WTC11 (cell line): ENCODE measurements at regions not wholly inside any gene's neighbourhood (a gene's known extent, or its start where the extent isn't known, plus 50 kb on each side); places are given as distances from the start of the nearest gene placed in this dataset.

Experiments
- ATAC-seq: fragments of 200-7000 bp; cut with Tn5 transposase; 2 replicates; pipeline ENCODE4 v1.10.0; 2021; ENCODE audit warnings: mild to moderate bottlenecking, moderate library complexity
- CTCF ChIA-PET: fragments of 300-600 bp; sonication (Branson Sonifier 250); formaldehyde crosslinking; loops from one replicate; lab custom pipeline; 2021; ENCODE audit warnings: antibody characterized with exemption; lab: Charles Lee
- POLR2A ChIA-PET: fragments of 350-600 bp; sonication (Branson Sonifier 250); formaldehyde crosslinking; loops from one replicate; lab custom pipeline; 2021; ENCODE audit warnings: antibody characterized with exemption; lab: Charles Lee
- DNase-seq: peaks from one replicate; pipeline ENCODE4 v3.0.0; 2021; ENCODE audit warnings: low spot score
- H3K27ac Mint-ChIP-seq: 2 replicates; pipeline ENCODE4 v1.8.0; 2021; ENCODE audit warnings: mixed read lengths
- H3K27me3 Mint-ChIP-seq: 2 replicates; pipeline ENCODE4 v1.8.0; 2021; ENCODE audit warnings: low read depth, mild to moderate bottlenecking, moderate library complexity, mixed read lengths
- H3K36me3 Mint-ChIP-seq: 2 replicates; pipeline ENCODE4 v1.8.0; 2021; ENCODE audit warnings: mixed read lengths
- H3K4me1 Mint-ChIP-seq: 2 replicates; pipeline ENCODE4 v1.8.0; 2022; ENCODE audit warnings: mixed read lengths
- H3K4me3 Mint-ChIP-seq: 2 replicates; pipeline ENCODE4 v1.8.0; 2021; ENCODE audit warnings: mild to moderate bottlenecking, moderate library complexity, mixed read lengths
- H3K9me3 Mint-ChIP-seq: 2 replicates; pipeline ENCODE4 v1.8.0; 2021; ENCODE audit warnings: mixed read lengths
- AR ChIP-seq: fragments of 250-450 bp; sonication (Bioruptor Pico); IDR thresholded peaks from 2 replicates; pipeline ENCODE4 v1.9.0; 2021; ENCODE audit warnings: mild to moderate bottlenecking
- ATF3 ChIP-seq: sonication (generic); formaldehyde crosslinking; conservative IDR thresholded peaks from 2 replicates; pipeline ENCODE4 v1.8.1; 2022; ENCODE audit warnings: mild to moderate bottlenecking, missing genetic modification reagents
- CDX4 ChIP-seq: fragments of 250-450 bp; sonication (Bioruptor Pico); IDR thresholded peaks from 2 replicates; pipeline ENCODE4 v1.9.0; 2021; ENCODE audit warnings: moderate library complexity, mild to moderate bottlenecking, inconsistent platforms, borderline replicate concordance
- CREB1 ChIP-seq: sonication (generic); formaldehyde crosslinking; IDR thresholded peaks from 2 replicates; pipeline ENCODE4 v1.8.0; 2023; ENCODE audit warnings: mild to moderate bottlenecking, missing genetic modification reagents
- CTCF ChIP-seq: fragments of 200-600 bp; IDR thresholded peaks from 2 replicates; pipeline ENCODE4 v1.8.0; 2022; ENCODE audit warnings: antibody characterized with exemption
- E2F4 ChIP-seq: sonication (generic); formaldehyde crosslinking; IDR thresholded peaks from 2 replicates; pipeline ENCODE4 v1.8.1; 2022; ENCODE audit warnings: low read depth, mild to moderate bottlenecking, moderate library complexity, missing genetic modification reagents, borderline replicate concordance
- ERG ChIP-seq: fragments of 250-450 bp; sonication (Bioruptor Pico); IDR thresholded peaks from 2 replicates; pipeline ENCODE4 v1.8.0; 2021; ENCODE audit warnings: mild to moderate bottlenecking
- GRHL2 ChIP-seq: fragments of 250-450 bp; sonication (Bioruptor Pico); IDR thresholded peaks from 2 replicates; pipeline ENCODE4 v1.8.0; 2022; ENCODE audit warnings: mild to moderate bottlenecking, moderate library complexity; ENCODE audit not compliant: insufficient replicate concordance, severe bottlenecking
- MXD4 ChIP-seq: fragments of 250-450 bp; sonication (Bioruptor Pico); IDR thresholded peaks from 2 replicates; pipeline ENCODE4 v1.8.0; 2021; ENCODE audit warnings: mild to moderate bottlenecking, moderate library complexity, borderline replicate concordance
- NFYB ChIP-seq: sonication (generic); formaldehyde crosslinking; conservative IDR thresholded peaks from 2 replicates; pipeline ENCODE4 v1.8.0; 2022; ENCODE audit warnings: low read depth, missing genetic modification reagents
- SMAD3 ChIP-seq: sonication (generic); formaldehyde crosslinking; IDR thresholded peaks from 2 replicates; pipeline ENCODE4 v1.8.0; 2022; ENCODE audit warnings: missing genetic modification reagents, mild to moderate bottlenecking, borderline replicate concordance
- SP1 ChIP-seq: sonication (generic); formaldehyde crosslinking; conservative IDR thresholded peaks from 2 replicates; pipeline ENCODE4 v1.8.1; 2022; ENCODE audit warnings: missing genetic modification reagents
- TCF7 ChIP-seq: sonication (generic); formaldehyde crosslinking; IDR thresholded peaks from 2 replicates; pipeline ENCODE4 v1.8.0; 2022; ENCODE audit warnings: mild to moderate bottlenecking, low read depth, missing genetic modification reagents, moderate library complexity
- USF1 ChIP-seq: sonication (generic); formaldehyde crosslinking; IDR thresholded peaks from 2 replicates; pipeline ENCODE4 v1.8.0; 2022; ENCODE audit warnings: mild to moderate bottlenecking, missing genetic modification reagents
- ZBTB43 ChIP-seq: sonication (generic); formaldehyde crosslinking; IDR thresholded peaks from 2 replicates; pipeline ENCODE4 v1.8.1; 2023; ENCODE audit warnings: mild to moderate bottlenecking, missing genetic modification reagents
- ZNF121 ChIP-seq: sonication (generic); formaldehyde crosslinking; IDR thresholded peaks from 2 replicates; pipeline ENCODE4 v1.8.0; 2023; ENCODE audit warnings: missing genetic modification reagents
- ZNF317 ChIP-seq: sonication (generic); formaldehyde crosslinking; IDR thresholded peaks from 2 replicates; pipeline ENCODE4 v1.8.1; 2023; ENCODE audit warnings: low read depth, mild to moderate bottlenecking, moderate library complexity, missing genetic modification reagents, borderline replicate concordance

- H3K27me3 Mint-ChIP-seq = no peaks in the 10 kb centered on the region
- ChIA-PET POLR2A (no interaction called here), CTCF (no interaction called here)
- no peaks in the 10 kb centered on the region for H3K4me1 Mint-ChIP-seq
- H3K27ac Mint-ChIP-seq = no peak overlapping the region
- H3K4me3 Mint-ChIP-seq = no peak overlapping the region
- ATAC-seq = no peak
- no peak for DNase-seq
- H3K36me3 Mint-ChIP-seq = 0 out of 2 replicates have a peak, but pooled peaks cover 1% of the 10 kb centered on the region
- peaks cover 25% of the 10 kb centered on the region for H3K9me3 Mint-ChIP-seq
- TF ChIP-seq ZBTB43 (CRISPR knock-in tag) = no peak
- no peak for TF ChIP-seq ATF3 (CRISPR knock-in tag)
- TF ChIP-seq CDX4 (CRISPR knock-in tag) = no peak
- no peak for TF ChIP-seq SP1 (CRISPR knock-in tag)
- no peak for TF ChIP-seq ERG (CRISPR knock-in tag)
- no peak for TF ChIP-seq SMAD3 (CRISPR knock-in tag)
- TF ChIP-seq CREB1 = no peak
Measured at GRCh38 chr14:51155326-51155725, 60.4 kb upstream of the TRIM9 start.

GRCh38 chr14:51157012-51157411, 62.1 kb upstream of the TRIM9 start:
- ChIA-PET POLR2A (no interaction called here), CTCF (interaction anchor here (0.5 to 1.1 kb wide), 7 partner anchors 11 to 619 kb away, joined by 3 to 5 read pairs (median 3); partner anchors contain the start of gene TRIM9)
- DNase-seq (no peak), ATAC-seq (peak; percentile 60)
- Mint-ChIP-seq H3K36me3 (no peaks in the 10 kb centered on the region), H3K27ac (no peak overlapping the region), H3K4me1 (peaks cover 2% of the 10 kb centered on the region; the same call in 1 of the 2 replicates), H3K9me3 (peaks cover 14% of the 10 kb centered on the region), H3K27me3 (no peaks in the 10 kb centered on the region), H3K4me3 (no peak overlapping the region)
- TF ChIP-seq TCF7 (CRISPR knock-in tag) (no peak), CTCF (peak; percentile 19; the same call in 1 of the 2 replicates)

GRCh38 chr14:51160871-51161270, 66.0 kb upstream of the TRIM9 start:
- peaks cover 22% of the 10 kb centered on the region for H3K4me1 Mint-ChIP-seq
- DNase-seq (no peak), ATAC-seq (no peak)
- ChIA-PET POLR2A (no interaction called here), CTCF (no interaction called here)
- TF ChIP-seq NFYB = no peak
- no peak for TF ChIP-seq MXD4 (CRISPR knock-in tag)
- no peak for TF ChIP-seq E2F4
- TF ChIP-seq ZNF121 (CRISPR knock-in tag) = no peak
- no peak for TF ChIP-seq ZNF317 (CRISPR knock-in tag)
- TF ChIP-seq USF1 (CRISPR knock-in tag) = no peak
- TF ChIP-seq GRHL2 (CRISPR knock-in tag) = no peak
- no peak for TF ChIP-seq AR (CRISPR knock-in tag)
- no peak overlapping the region for H3K27ac Mint-ChIP-seq
- H3K9me3 Mint-ChIP-seq = peaks cover 9% of the 10 kb centered on the region
- no peak overlapping the region for H3K4me3 Mint-ChIP-seq
- H3K36me3 Mint-ChIP-seq = no peaks in the 10 kb centered on the region
- no peaks in the 10 kb centered on the region for H3K27me3 Mint-ChIP-seq
